Panc1 (cell line): ENCODE measurements at regions not wholly inside any gene's neighbourhood (a gene's known extent, or its start where the extent isn't known, plus 50 kb on each side); places are given as distances from the start of the nearest gene placed in this dataset.

Experiments
- POLR2AphosphoS5 ChIP-seq: IDR thresholded peaks from 2 replicates; pipeline ENCODE4 v1.6.1; 2012; ENCODE audit warnings: mild to moderate bottlenecking, low read depth, low read length, moderate library complexity
- TF ChIP-seq, protein P1 (sequence below): fragments of 450-650 bp; IDR thresholded peaks from 2 replicates; pipeline ENCODE4 v1.5.1; 2017; ENCODE audit warnings: mild to moderate bottlenecking

DNA sequence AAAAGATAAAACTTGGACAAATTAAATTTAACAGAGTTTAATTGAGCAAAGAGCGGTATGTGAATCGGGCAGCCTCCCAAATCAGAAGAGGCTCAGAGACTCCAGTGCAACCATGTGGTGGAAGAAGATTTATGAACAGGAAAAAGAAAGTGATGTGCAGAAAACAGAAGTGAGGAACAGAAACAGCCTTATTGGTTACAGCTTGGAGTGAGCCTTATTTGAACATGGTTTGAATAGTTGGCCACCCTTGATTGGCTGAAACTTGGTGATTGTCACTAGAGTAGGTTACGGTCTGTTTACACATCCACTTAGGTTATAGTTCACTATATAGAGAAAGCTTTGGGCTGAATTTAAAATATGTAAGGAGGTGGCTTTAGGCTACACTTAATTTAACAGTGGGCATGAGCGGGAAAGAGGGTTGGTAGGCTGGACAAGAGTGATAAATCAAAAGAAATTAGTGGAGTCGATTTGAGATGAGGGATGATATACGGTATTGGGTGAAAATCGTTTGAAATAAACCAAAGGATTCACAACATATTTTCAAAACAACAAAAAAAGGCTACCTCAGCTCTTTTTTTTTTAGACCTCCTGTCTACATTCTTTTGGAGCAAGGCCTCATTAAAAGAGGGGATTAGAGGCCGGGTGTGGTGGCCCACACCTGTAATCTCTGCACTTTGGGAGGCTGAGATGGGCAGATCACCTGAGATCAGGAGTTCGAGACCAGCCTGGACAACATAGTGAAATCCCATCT lies 84.3 kb upstream of the PREP start:
- TF ChIP-seq, protein P1, sequence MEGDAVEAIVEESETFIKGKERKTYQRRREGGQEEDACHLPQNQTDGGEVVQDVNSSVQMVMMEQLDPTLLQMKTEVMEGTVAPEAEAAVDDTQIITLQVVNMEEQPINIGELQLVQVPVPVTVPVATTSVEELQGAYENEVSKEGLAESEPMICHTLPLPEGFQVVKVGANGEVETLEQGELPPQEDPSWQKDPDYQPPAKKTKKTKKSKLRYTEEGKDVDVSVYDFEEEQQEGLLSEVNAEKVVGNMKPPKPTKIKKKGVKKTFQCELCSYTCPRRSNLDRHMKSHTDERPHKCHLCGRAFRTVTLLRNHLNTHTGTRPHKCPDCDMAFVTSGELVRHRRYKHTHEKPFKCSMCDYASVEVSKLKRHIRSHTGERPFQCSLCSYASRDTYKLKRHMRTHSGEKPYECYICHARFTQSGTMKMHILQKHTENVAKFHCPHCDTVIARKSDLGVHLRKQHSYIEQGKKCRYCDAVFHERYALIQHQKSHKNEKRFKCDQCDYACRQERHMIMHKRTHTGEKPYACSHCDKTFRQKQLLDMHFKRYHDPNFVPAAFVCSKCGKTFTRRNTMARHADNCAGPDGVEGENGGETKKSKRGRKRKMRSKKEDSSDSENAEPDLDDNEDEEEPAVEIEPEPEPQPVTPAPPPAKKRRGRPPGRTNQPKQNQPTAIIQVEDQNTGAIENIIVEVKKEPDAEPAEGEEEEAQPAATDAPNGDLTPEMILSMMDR: no peak
- TF ChIP-seq POLR2AphosphoS5: no peak
